HG02981 (cell line): ENCODE measurements at regions not wholly inside any gene's neighbourhood (a gene's known extent, or its start where the extent isn't known, plus 50 kb on each side); places are given as distances from the start of the nearest gene placed in this dataset.
"Not testable (repeated sequence)": the region's sequence is repeated elsewhere in the genome, so short reads cannot be mapped to it uniquely, and the experiment has no call there.

Experiments
- ATAC-seq: cut with Tn5 transposase; IDR thresholded peaks from one replicate; pipeline ENCODE4 v1.9.1; 2021; ENCODE audit warnings: mild to moderate bottlenecking, moderate library complexity; ENCODE audit not compliant: unreplicated experiment

DNA sequence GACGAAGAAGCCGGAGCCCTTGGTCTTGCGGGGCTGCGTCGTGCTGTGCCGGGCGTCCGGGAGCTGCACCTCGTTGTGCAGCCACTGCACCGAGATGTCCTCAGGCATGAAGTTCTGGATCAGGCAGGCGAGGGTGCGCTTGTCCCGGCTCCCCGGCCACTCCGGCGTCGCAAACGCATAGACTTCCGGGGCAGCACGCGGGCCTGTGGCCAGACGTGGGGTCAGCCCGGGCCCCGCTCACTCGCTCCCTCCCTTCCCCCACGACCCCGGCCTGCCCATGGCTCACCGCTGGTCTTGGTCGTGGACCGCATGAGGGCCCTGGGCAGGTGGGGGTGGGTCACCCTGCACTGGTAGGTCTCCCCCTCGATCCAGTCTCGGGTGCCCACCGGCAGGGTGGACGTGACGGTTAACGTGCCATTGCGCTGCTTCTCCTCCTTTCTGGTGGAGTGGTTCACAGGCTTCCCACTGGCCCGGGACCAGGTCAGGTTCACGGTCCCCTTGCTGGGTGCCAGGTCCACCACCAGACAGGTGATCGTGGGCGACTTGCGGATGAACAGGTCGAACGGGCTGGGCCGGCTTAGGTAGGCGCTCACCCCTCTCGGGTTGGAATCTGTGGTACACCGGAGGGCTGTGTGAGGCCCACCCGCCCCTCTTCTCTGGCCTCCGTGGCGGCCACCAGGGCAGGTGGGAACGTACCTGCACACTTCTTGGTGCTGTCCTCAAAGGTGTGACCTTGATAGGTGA, 74.0 kb downstream of the TMEM121 start:
- not testable (repeated sequence) for ATAC-seq

GRCh38 chr14:105600939-105601359, 74.6 kb downstream of the TMEM121 start:
- ATAC-seq = no peak

DNA sequence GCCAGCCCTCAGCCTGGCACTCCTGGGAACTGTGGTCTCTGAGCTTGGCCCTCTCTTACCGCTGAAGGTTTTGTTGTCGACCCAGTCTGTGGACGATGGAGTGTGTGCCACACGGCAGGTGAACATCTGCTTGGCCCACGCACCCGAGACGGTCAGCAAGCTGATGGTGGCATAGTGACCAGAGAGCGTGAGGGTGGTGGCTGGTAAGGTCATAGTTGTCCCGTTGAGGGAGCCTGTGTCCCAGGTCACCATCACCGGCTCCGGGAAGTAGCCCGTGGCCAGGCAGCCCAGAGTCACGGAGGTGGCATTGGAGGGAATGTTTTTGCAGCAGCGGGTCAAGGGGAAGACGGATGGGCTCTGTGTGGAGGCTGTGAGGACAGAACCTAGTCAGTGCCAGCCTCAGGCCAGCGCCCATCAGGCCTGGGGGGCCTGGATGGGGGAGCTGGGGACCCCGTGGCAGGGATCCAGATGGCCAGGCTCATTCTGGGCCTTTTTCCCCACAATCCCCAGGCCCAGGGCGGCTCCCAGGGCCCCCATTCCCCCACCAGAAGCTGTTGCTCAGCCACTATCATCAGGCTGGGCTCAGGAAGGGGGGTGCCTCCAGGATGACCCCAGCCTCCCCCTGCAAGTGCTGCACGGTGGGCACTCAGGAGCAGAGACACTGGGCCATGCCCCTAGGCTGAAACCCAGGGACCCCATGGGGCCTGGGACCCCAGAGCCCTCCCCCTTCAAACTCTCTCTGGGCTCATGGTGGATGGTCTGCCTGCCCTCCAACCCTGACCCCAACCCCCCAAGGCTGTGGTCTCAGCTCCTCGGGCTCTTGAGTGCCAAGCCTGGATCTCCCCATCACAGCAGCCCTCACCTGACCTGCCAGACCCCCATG, 75.2 kb downstream of the TMEM121 start:
- no peak for ATAC-seq

DNA sequence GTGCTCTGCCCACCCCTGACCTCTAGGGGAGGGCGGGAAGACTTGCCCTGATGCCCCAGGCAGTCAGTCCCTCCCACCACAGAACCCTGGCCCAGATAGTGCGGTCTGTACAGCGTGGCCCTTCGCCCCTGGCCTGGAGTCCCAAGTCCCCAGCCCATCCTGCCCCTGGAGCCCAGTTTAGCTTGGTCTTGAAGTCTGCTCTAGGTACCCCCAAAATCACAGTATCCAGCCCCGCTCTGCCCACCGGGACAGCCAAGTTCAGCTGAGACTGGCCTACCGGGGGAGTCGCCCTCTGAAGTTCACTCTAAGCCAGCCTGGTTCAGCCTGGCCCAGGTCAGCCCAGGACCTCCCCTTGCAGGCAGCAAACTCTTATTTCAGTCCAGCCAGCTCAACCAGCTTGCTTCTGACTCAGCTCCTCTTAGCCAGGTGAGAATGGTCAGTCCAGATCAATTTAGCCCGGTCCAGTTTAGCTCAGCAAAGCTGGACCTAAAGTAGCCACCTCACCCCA, 75.9 kb downstream of the TMEM121 start:
- no peak for ATAC-seq

DNA sequence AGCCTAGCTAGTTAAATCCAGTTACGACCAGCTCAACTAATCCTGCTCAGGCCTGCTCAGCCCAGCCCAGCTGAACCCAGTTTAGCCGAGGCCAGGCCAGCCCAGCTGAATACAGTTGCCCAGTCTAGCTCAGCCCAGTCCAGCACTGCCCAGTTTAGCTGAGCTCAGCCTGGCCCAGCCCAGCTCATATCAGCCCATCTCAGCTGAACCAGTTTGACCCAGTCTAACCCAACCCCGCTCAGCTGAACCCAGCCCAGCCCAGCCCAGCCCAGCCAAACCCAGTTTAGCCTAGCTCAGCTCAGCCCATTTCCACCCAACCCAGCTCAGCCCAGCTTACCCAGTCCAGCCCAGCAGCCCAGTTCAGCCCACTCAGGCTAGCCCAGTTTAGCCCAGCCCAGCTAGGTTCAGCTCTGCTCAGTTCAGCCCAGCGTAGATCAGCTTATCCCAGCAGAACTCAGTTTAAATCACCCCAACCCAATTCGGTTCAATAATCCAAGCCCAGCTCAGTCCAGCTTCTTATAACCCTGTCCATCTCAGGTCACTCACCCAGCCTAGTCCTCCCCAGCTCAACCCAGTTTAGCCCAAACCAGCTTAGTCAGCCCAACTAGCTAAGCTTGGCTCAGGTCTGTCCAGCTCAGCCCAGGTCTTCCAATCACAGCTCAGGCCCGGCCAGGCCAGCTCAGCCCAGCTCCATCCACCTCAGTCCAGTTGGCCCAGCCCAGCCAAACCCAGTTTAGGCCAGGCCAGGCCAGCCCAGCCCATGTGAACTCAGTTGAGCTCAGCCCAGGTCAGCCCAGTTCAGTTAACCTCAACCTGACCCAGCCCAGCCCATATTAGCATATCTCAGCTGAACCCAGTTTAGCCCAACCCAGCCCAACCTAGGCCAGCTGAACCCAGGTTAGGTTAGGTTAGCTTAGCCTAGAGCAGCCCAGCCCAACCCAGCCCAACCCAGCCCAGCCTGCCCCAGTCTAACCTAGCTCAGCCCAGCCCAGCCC, 76.7 kb downstream of the TMEM121 start:
- ATAC-seq = no peak

DNA sequence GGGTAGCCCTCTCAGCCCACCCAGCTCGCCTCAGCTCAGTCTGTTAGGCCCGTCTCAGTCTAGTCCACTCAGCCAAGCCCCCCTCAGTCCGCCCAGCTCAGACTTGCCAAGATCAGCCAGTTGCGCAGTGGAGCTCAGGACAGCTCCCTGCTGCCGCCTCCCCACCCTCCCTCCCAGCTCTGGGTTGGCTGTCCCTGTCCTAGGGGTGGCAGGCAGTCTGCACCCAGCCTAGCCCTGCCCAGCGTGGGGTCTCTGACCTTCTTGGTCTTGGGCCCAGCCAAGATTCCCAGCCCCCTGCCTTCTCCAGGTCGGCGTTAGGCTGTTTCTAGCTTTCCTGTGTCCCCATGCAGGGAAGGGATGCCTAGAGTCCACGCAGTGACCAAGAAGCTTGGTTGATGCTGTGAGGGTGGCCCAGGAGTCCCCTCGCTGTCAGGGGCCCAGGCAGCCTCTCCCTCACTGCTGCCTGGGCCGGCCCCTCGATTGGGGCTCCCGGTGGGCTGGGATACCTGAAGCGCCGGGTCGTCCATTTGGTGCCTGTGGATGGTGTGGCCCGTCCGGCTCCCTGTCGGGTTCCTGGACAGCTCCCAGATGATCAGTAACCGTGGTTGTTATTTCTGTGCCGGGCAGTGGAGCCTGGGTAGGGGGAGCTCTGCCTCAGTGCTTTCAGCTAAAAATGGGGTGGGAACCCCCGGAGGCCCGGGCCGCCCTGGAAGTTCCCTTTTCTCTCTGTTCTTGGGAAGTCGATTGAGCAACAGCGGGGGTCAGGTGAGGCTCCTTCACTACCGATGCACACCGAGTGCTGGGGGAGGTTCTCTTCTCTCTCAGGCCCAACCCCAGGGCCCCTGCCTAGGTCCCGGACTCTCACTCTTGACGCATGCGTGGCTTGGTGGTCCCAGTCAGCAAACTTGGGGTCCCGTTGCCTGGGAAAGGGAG, 78.4 kb downstream of the TMEM121 start:
- ATAC-seq = not testable (repeated sequence)

GRCh38 chr14:105605464-105606304, 79.3 kb downstream of the TMEM121 start:
- no peak for ATAC-seq

DNA sequence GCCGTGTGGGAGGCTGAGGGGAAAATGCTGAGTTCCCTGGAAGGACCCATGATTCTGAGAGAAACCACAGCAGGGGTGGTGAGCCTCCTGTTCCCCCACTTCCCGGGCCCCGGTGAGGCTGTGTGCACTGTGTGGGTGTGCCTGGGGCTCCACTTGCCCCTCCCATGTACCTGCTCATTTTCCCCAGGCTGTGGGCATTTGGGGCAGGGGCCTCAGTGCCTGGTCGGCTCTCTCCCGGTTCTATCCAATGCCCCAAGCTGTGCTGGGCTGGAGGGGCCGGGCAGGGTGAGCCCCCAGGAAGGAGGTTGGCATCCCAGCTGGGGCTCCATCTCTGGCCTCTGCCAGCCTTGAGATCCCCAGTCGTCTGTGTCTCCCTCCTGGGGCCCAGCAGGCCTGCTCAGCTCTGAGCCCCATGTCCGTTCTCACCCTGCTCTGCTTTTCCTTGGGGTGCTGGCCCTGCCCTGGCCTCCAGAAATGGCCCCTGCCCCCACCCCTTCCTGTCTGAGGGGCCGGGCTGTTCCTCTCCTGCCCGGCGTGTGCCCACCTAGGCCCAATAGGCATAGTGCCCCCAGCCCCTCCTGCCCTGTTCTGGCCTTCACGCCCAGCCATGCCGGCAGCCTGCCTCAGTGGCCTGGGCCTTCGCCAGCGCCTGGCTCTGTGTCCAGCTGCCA, 80.1 kb downstream of the TMEM121 start:
- ATAC-seq = not testable (repeated sequence)

- ATAC-seq = not testable (repeated sequence)
These were observed 80.6 kb downstream of the TMEM121 start for GRCh38 chr14:105607025-105607424.

- not testable (repeated sequence) for ATAC-seq
These were observed 88.6 kb downstream of the TMEM121 start for GRCh38 chr14:105614987-105615386.

GRCh38 chr14:105615986-105616801, 89.8 kb downstream of the TMEM121 start:
- ATAC-seq = not testable (repeated sequence)

DNA sequence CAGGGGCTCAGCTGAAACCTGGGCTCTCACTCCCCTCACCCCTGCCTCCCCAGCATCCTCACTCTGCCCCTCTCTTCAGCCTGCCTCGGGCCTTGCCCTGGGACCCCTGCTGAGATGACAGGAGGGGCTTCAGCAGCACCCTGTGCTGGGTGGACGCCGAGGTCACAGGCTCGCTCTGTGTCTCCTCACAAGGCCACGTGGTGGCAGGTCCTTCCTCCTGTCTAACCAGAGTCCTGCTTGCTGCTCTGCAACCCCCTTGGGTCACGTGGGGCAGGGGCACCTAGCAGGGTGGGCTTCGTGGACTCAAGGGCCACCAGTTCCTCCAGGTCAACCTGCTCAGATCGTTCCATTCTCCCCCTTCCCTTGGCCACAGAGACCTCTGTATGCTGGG, 90.4 kb downstream of the TMEM121 start:
- ATAC-seq = no peak

GRCh38 chr14:105617201-105617777, 90.9 kb downstream of the TMEM121 start:
- no peak for ATAC-seq

- ATAC-seq = not testable (repeated sequence)
These were observed 91.4 kb downstream of the TMEM121 start for GRCh38 chr14:105617805-105618204.

GRCh38 chr14:105619324-105619723, 92.9 kb downstream of the TMEM121 start:
- not testable (repeated sequence) for ATAC-seq

- ATAC-seq = not testable (repeated sequence)
These were observed 93.9 kb downstream of the TMEM121 start for GRCh38 chr14:105620178-105620864.
